Natural killer cell (primary cell): ENCODE measurements at regions not wholly inside any gene's neighbourhood (a gene's known extent, or its start where the extent isn't known, plus 50 kb on each side); places are given as distances from the start of the nearest gene placed in this dataset.

Source experiments
- ATAC-seq, 3 donors: fragments of 150-1000 bp in 2 of 3; fragments of 200-7000 bp in 1 of 3; cut with Tn5 transposase; 1 replicate in 1 of 3; 2 replicates in 2 of 3; pipeline ENCODE4 v1.10.0; 2021; ENCODE audit warnings: mild to moderate bottlenecking in 2 of 3, moderate library complexity in 2 of 3
- DNase-seq, 2 donors: peaks; one replicate each; pipeline versions ENCODE4 v3.0.0 to v3.0.0-alpha.2; 2013 to 2021; ENCODE audit warnings: mixed read lengths in 1 of 2
- H3K27ac ChIP-seq: one replicate; pipeline ENCODE4 v1.5.1; 2013; ENCODE audit warnings: mild to moderate bottlenecking, low read length
- H3K27me3 ChIP-seq: one replicate; pipeline ENCODE4 v1.6.1; 2013; ENCODE audit warnings: low read length; ENCODE audit not compliant: control insufficient read depth, insufficient read depth
- H3K36me3 ChIP-seq: one replicate; pipeline ENCODE4 v1.6.1; 2013; ENCODE audit warnings: low read length; ENCODE audit not compliant: control insufficient read depth, insufficient read depth
- H3K4me1 ChIP-seq: one replicate; pipeline ENCODE4 v1.6.1; 2013; ENCODE audit warnings: low read length; ENCODE audit not compliant: control insufficient read depth, insufficient read depth
- H3K4me3 ChIP-seq: one replicate; pipeline ENCODE4 v1.5.1; 2013; ENCODE audit warnings: low read length
- H3K9me3 ChIP-seq: one replicate; pipeline ENCODE4 v1.6.1; 2013; ENCODE audit warnings: low read length; ENCODE audit not compliant: control insufficient read depth, insufficient read depth
- H3K27ac Mint-ChIP-seq, 2 donors: one replicate each; pipeline ENCODE4 v1.8.0; 2022; ENCODE audit warnings: mild to moderate bottlenecking in 2 of 2, mixed read lengths in 2 of 2, moderate library complexity in 1 of 2
- H3K27me3 Mint-ChIP-seq, 2 donors: one replicate each; pipeline ENCODE4 v1.8.0; 2022; ENCODE audit warnings: low read depth in 2 of 2, mixed read lengths in 2 of 2
- H3K36me3 Mint-ChIP-seq: one replicate; pipeline ENCODE4 v1.8.0; 2022; ENCODE audit warnings: mixed read lengths
- H3K4me1 Mint-ChIP-seq, 2 donors: one replicate each; pipeline ENCODE4 v1.8.0; 2022; ENCODE audit warnings: mixed read lengths in 2 of 2
- H3K4me3 Mint-ChIP-seq: one replicate; pipeline ENCODE4 v1.8.0; 2022; ENCODE audit warnings: mild to moderate bottlenecking, moderate library complexity, mixed read lengths
- H3K9me3 Mint-ChIP-seq, 2 donors: one replicate each; pipeline ENCODE4 v1.8.0; 2022; ENCODE audit warnings: mixed read lengths in 2 of 2
- WGBS: methylation state at CpG from one replicate; pipeline ENCODE4 v1.1.7; 2013; ENCODE audit warnings: missing lambda C conversion rate; ENCODE audit not compliant: insufficient coverage; 5-methylcytosine and 5-hydroxymethylcytosine counted together
- intact Hi-C: fragments of 100-400 bp; cut with micrococcal nuclease; formaldehyde crosslinking; loops from one replicate; pipeline ENCODE4 v1.14.2; 2022
- TF ChIP-seq, protein P1 (sequence below): fragments of 200-600 bp; IDR thresholded peaks from one replicate; pipeline ENCODE4 v1.8.0; 2022; ENCODE audit warnings: antibody characterized with exemption

DNA sequence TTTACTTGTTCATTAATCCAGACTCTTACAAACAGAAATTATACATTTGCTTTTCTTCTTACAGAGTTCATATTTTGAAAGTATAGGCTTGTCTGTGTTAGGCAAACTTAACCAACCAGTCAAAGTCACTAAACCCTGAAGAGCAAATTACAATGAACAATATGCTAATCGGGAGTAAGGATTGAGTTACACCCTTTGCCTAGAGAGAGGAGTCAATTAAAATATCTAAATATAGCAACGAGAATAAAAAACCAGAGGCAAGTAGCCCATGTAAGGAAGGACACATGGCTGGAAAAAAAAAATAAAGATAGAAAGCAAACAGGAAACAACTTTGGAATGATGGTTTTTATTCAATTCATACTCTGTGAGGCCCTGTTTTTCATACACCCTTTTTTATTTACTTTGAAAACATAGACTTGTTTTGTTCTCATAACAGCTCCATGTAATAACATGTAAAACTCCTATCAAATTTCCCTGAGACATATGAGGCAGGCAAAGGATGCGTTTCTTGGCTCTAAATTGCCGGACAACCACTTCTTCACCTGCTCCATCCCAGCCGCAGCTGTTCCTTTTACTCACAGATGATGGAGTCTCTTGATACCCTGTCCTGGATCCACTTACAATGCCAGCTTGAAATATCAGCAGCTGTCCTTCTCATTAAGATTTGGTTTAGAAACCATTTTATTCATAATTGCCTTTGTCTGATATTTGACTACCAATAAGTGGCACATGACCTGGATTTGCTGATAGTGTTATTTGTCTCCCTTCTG lies 767.7 kb upstream of the GCFC2 start:
- peaks cover 9% of the 10 kb centered on the region for H3K36me3 Mint-ChIP-seq
- H3K4me3 ChIP-seq: no peak overlapping the region
- intact Hi-C loops: no loop called here

DNA sequence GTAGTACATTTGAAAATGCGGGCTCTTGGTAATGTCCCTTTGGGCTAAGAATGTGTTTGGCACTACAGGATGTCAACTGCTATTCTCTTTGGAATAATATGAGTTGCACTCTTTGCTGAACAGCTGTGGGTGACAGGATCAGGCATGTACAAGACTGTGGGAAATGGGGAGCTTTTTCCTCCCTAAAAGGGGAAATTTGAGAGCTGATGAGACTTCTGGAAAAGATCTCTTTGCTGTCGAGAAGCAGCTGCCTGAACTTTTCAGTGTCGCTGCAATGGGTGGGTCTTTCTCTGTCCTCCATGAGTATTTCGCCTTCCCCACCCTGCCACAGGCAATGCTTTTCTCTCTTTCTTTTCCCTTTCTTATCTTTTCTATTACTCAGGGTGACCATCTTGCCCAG lies 762.2 kb upstream of the GCFC2 start:
- 91% methylated on average over 4 of the region's 4 CpGs for WGBS
- intact Hi-C loops: no loop called here
- H3K4me1 Mint-ChIP-seq: no peaks in the 10 kb centered on the region

More for the DNA sequence above, 767.7 kb upstream of the GCFC2 start:
- TF ChIP-seq, protein P1, sequence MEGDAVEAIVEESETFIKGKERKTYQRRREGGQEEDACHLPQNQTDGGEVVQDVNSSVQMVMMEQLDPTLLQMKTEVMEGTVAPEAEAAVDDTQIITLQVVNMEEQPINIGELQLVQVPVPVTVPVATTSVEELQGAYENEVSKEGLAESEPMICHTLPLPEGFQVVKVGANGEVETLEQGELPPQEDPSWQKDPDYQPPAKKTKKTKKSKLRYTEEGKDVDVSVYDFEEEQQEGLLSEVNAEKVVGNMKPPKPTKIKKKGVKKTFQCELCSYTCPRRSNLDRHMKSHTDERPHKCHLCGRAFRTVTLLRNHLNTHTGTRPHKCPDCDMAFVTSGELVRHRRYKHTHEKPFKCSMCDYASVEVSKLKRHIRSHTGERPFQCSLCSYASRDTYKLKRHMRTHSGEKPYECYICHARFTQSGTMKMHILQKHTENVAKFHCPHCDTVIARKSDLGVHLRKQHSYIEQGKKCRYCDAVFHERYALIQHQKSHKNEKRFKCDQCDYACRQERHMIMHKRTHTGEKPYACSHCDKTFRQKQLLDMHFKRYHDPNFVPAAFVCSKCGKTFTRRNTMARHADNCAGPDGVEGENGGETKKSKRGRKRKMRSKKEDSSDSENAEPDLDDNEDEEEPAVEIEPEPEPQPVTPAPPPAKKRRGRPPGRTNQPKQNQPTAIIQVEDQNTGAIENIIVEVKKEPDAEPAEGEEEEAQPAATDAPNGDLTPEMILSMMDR: no peak
- Histone ChIP-seq H3K4me1 (no peaks in the 10 kb centered on the region), H3K36me3 (no peaks in the 10 kb centered on the region), H3K27me3 (no peaks in the 10 kb centered on the region), H3K9me3 (no peaks in the 10 kb centered on the region), H3K27ac (no peak overlapping the region)
- Mint-ChIP-seq H3K9me3 (peaks cover 6 to 17% of the 10 kb centered on the region in 2 donors), H3K27ac (no peak overlapping the region), H3K27me3 (no peaks in the 10 kb centered on the region), H3K4me1 (no peaks in the 10 kb centered on the region), H3K4me3 (no peak overlapping the region)
- 88% methylated on average over 3 of the region's 5 CpGs for WGBS
- DNase-seq: no peak
- ATAC-seq: no peak

DNA sequence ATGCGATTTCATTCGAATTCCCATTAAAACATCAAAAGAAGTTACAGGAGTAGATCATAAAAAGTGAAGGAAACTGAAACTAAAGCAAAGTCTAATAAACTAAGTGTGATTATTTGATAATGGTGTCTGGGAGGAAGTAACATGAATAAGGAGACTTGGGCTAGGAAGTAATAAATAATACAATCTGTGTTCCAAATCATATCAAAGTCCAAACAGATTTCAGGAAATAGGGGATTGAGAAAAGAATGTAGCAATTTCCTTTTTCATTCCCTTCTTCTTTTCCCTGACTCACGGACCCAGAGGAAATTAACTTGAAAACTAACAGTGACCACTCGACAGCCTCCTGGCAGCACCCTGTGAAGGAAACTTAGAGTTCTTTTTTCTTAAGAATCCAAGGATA lies 758.4 kb upstream of the GCFC2 start:
- Mint-ChIP-seq H3K27ac (no peak overlapping the region), H3K9me3 (peaks cover 3 to 9% of the 10 kb centered on the region in 2 donors)
- no peak overlapping the region for H3K27ac ChIP-seq

More for the DNA sequence above, 762.2 kb upstream of the GCFC2 start:
- H3K36me3 ChIP-seq: no peaks in the 10 kb centered on the region
- Mint-ChIP-seq H3K27me3 (no peaks in the 10 kb centered on the region), H3K9me3 (peaks cover 5 to 7% of the 10 kb centered on the region in 2 donors), H3K27ac (no peak overlapping the region), H3K4me3 (no peak overlapping the region), H3K36me3 (peaks cover 5% of the 10 kb centered on the region)
- no peaks in the 10 kb centered on the region for H3K27me3 ChIP-seq
- TF ChIP-seq, protein P1: no peak
- no peaks in the 10 kb centered on the region for H3K4me1 ChIP-seq
- H3K27ac ChIP-seq: no peak overlapping the region
- H3K4me3 ChIP-seq: no peak overlapping the region
- DNase-seq: no peak
- ATAC-seq: no peak
- peaks cover 4% of the 10 kb centered on the region for H3K9me3 ChIP-seq

More for the DNA sequence above, 758.4 kb upstream of the GCFC2 start:
- H3K36me3 ChIP-seq: no peaks in the 10 kb centered on the region
- H3K9me3 ChIP-seq: peaks cover 4% of the 10 kb centered on the region
- H3K27me3 ChIP-seq: no peaks in the 10 kb centered on the region
- no peak overlapping the region for H3K4me3 ChIP-seq
- intact Hi-C loops: no loop called here
- DNase-seq (no peak), ATAC-seq (no peak)
- Mint-ChIP-seq H3K27me3 (no peaks in the 10 kb centered on the region), H3K4me3 (no peak overlapping the region), H3K4me1 (no peaks in the 10 kb centered on the region), H3K36me3 (peaks cover 5% of the 10 kb centered on the region)
- H3K4me1 ChIP-seq: no peaks in the 10 kb centered on the region
- WGBS: 6% methylated on average over 2 of the region's 4 CpGs
- TF ChIP-seq, protein P1: no peak
